ENCODE measurements at regions not wholly inside any gene's neighbourhood (a gene's known extent, or its start where the extent isn't known, plus 50 kb on each side); places are given as distances from the start of the nearest gene placed in this dataset.

GRCh38 chr1:117783606-117784396 is 145.6 kb downstream of the GDAP2 start:
- no peaks in the 10 kb centered on the region for H3K9me3 ChIP-seq
- intact Hi-C loops (cut with DNase I) = no loop called here
- TF ChIP-seq CTCF (IDR thresholded peaks at IDR 0.05) (no peak), POLR2A (IDR thresholded peaks at IDR 0.05) (no peak)
- no peak for DNase-seq
- no peak overlapping the region for H3K4me3 ChIP-seq
- no peaks in the 10 kb centered on the region for H3K27me3 ChIP-seq
- WGBS (ENCODE audit: insufficient coverage, low coverage, low lambda C conversion rate, missing lambda C conversion rate) = 51% methylated on average over 3 of the region's 4 CpGs
- no peaks in the 10 kb centered on the region for H3K36me3 ChIP-seq
- no peak for ATAC-seq
- H3K4me1 ChIP-seq = no peaks in the 10 kb centered on the region
- H3K27ac ChIP-seq = no peak overlapping the region

GRCh38 chr1:117788014-117788413 is 141.4 kb downstream of the GDAP2 start:
- Histone ChIP-seq H3K27ac (no peak overlapping the region), H3K9me3 (no peaks in the 10 kb centered on the region), H3K4me3 (no peak overlapping the region), H3K36me3 (no peaks in the 10 kb centered on the region), H3K4me1 (no peaks in the 10 kb centered on the region), H3K27me3 (no peaks in the 10 kb centered on the region)
- intact Hi-C loops (cut with DNase I) = no loop called here
- TF ChIP-seq POLR2A (IDR thresholded peaks at IDR 0.05) = no peak
- ATAC-seq = no peak
- 39% methylated on average over 5 of the region's 5 CpGs for WGBS (ENCODE audit: insufficient coverage, low coverage, low lambda C conversion rate, missing lambda C conversion rate)
- no peak for DNase-seq

- TF ChIP-seq POLR2A (IDR thresholded peaks at IDR 0.05) (no peak), CTCF (IDR thresholded peaks at IDR 0.05) (no peak)
- Histone ChIP-seq H3K27me3 (no peaks in the 10 kb centered on the region), H3K9me3 (no peaks in the 10 kb centered on the region), H3K4me1 (no peaks in the 10 kb centered on the region), H3K4me3 (no peak overlapping the region), H3K36me3 (no peaks in the 10 kb centered on the region), H3K27ac (no peak overlapping the region)
- WGBS (ENCODE audit: insufficient coverage, low coverage, low lambda C conversion rate, missing lambda C conversion rate) = 75% methylated on average over 2 of the region's 4 CpGs
- intact Hi-C loops (cut with DNase I) = no loop called here
- DNase-seq = no peak
- no peak for ATAC-seq
Measured at GRCh38 chr1:117793413-117793812, 136.0 kb downstream of the GDAP2 start.

- TF ChIP-seq POLR2A (IDR thresholded peaks at IDR 0.05) (no peak), CTCF (IDR thresholded peaks at IDR 0.05) (no peak)
- Histone ChIP-seq H3K9me3 (no peaks in the 10 kb centered on the region), H3K4me3 (no peak overlapping the region), H3K36me3 (no peaks in the 10 kb centered on the region), H3K27me3 (no peaks in the 10 kb centered on the region), H3K27ac (no peak overlapping the region), H3K4me1 (no peaks in the 10 kb centered on the region)
- no peak for DNase-seq
- intact Hi-C loops (cut with DNase I) = no loop called here
- WGBS (ENCODE audit: insufficient coverage, low coverage, low lambda C conversion rate, missing lambda C conversion rate) = 67% methylated on average over 1 of the region's 1 CpG
- ATAC-seq = no peak
Measured at GRCh38 chr1:117794073-117794472, 135.3 kb downstream of the GDAP2 start.

- Histone ChIP-seq H3K4me1 (no peaks in the 10 kb centered on the region), H3K27me3 (no peaks in the 10 kb centered on the region), H3K9me3 (no peaks in the 10 kb centered on the region), H3K27ac (no peak overlapping the region), H3K4me3 (no peak overlapping the region), H3K36me3 (no peaks in the 10 kb centered on the region)
- intact Hi-C loops (cut with DNase I) = no loop called here
- TF ChIP-seq POLR2A (IDR thresholded peaks at IDR 0.05) = no peak
- no peak for TF ChIP-seq CTCF (IDR thresholded peaks at IDR 0.05)
- no peak for DNase-seq
- ATAC-seq = no peak
- WGBS (ENCODE audit: insufficient coverage, low coverage, low lambda C conversion rate, missing lambda C conversion rate) = 57% methylated on average over 3 of the region's 3 CpGs
Measured at GRCh38 chr1:117795190-117795589, 134.2 kb downstream of the GDAP2 start.

Measured in right lobe of liver (tissue), 6 donors.